HG02642 (cell line): ENCODE measurements at regions not wholly inside any gene's neighbourhood (a gene's known extent, or its start where the extent isn't known, plus 50 kb on each side); places are given as distances from the start of the nearest gene placed in this dataset.
"Not testable (repeated sequence)": the region's sequence is repeated elsewhere in the genome, so short reads cannot be mapped to it uniquely, and the experiment has no call there.

ENCODE experiments used
- ATAC-seq: cut with Tn5 transposase; IDR thresholded peaks from one replicate; pipeline ENCODE4 v1.9.1; 2021; ENCODE audit warnings: mild to moderate bottlenecking; ENCODE audit not compliant: unreplicated experiment, poor library complexity

DNA sequence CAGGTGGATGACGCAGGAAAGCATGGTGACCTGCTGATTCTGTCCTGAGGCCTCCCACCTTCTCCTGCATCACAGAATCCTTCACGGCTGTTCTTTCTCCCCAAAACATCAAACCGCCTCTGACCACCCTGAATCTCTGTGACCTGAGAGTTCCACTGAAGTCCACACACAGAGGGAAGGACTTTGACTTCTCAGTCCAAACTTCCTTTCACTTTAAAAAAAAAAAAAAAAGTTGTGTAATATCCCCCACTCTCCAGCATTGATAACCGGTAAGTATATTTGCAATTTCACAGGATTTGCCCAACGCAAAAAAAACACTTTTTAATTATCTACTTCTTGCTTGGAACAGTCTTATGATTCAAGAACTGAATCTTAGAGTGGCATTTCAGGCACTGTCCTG, 259.5 kb upstream of the IRS2 start:
- ATAC-seq, result no peak

DNA sequence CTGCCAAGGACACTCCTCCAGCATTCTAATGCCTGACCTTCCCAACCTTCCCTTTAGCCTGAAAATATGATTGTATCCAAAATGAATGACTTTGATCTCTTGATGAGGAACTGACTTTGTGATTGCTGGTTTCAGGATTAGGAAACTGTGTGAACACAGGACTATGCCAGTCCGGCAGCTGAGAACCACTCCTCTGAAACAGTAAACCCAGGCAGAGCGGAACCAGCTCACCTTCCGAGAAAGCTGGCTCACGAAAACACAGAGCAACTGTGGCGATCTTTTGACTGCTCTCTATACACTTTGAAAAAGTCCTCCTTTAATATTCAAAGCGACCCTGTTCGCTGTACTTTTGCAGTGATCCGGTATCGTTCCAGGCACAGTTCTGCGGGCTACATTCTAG, 258.8 kb upstream of the IRS2 start:
- no peak for ATAC-seq

DNA sequence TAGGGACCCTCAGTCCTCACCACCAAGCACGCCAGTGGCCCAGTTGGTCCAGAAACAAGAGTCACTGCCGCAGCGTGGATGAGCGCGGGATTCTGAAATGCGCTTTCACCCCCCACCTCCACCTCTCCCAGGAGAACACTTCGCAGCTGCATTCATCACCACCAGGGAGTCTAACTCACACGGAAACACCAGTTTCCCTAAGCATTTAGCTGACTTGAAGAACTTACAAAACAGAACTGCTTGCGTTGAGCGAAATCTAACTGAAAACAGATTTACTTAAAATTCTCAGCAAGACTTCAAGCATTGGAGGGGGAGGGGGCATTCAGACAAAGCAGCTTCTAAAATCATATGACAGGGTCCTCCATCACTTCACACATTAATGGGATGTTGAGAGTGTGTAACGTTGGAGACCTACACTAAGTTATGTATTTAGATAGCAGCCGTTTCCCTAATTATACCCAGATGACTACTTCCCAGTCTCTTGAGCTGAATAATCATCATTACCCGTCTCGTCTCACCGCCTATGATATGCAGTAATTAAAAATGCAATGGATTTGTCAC, 258.2 kb upstream of the IRS2 start:
- ATAC-seq, result no peak

DNA sequence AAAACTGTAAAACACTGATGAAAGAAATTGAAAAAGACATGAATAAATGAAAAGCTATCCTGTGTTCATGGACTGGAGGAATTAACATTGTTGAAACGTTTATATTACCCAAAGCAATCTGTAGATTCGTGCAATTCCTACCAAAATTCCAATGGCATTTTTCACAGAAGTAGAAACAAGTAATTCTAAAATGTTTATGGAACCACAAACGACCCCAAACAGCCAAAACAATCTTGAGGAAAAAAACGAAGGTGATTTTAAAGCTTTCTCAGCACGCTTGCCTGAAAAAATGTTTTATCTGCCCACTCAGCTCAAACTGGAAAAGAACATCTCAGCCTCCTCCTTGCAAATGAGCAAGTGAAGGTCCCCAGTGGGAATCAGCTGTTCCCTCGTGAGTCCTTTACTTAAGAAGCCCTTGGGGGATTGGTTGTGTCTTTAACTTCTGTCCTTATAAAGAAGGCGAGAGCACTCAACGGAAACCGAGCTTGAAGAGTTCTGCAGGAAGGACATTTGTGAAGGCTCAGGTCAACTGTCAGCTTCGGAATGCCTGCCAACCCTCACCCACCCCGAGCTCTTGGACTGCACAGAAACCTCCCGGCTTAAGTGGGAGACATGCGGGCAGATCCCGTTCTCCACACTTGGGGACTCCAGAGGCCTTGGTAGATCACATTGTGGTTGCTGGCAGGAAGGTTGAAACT, 256.0 kb upstream of the IRS2 start:
- no peak for ATAC-seq

DNA sequence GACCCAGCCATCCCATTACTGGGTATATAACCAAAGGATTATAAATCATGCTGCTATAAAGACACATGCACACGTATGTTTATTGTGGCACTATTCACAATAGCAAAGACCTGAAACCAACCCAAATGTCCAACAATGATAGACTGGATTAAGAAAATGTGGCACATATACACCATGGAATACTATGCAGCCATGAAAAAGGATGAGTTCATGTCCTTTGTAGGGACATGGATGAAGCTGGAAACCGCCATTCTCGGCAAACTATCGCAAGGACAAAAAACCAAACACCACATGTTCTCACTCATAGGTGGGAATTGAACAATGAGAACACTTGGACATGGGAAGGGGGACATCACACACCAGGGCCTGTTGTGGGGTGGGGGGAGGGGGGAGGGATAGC, 255.3 kb upstream of the IRS2 start:
- ATAC-seq, result not testable (repeated sequence)

DNA sequence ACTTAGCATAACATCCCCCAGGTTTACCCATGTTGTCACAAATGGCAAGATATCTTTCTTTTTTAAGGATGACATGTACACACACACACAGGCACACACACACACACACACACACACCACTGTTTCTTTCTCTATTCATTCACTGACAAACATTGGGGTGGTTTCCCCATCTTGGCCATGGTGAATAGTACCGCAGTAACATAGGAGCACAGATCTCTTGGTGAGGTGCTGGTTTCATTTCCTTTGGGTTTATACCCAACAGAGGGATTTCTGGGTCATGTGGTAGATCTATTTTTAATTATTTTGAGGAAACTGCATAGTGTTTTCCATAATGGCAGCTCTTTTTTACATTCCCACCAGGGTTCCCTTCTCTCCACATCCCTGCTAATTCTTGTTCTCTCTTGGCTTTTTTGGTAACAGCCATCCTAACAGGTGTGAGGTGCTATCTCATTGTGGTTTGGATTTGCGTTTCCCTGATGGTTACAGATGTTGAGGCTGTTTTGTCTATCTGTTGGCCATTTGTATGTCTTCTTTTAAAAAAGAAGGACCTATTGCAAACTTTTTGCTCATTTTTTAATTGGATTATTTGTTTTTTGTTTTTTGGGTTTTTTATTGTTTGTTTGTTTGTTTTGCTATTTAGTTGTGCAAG, 251.7 kb upstream of the IRS2 start:
- no peak for ATAC-seq

DNA sequence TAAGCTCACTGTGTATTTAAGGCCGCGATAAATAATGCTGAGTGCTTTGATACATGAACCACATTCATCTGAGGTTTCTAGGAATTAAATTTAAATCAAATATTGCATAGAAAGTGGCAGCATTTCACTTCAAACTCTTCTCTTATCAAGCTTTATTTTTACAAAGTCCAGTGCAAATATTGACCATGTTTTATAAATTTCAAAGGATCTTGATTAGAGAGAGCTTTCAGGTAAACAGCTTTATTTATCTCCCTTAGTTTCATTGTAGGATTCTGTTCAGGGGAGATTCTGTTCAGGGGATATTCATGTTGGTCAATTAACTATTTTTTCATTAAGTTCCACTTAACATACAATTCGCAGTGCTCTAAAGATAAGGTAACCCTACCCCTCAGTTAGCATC, 249.7 kb upstream of the IRS2 start:
- no peak for ATAC-seq

DNA sequence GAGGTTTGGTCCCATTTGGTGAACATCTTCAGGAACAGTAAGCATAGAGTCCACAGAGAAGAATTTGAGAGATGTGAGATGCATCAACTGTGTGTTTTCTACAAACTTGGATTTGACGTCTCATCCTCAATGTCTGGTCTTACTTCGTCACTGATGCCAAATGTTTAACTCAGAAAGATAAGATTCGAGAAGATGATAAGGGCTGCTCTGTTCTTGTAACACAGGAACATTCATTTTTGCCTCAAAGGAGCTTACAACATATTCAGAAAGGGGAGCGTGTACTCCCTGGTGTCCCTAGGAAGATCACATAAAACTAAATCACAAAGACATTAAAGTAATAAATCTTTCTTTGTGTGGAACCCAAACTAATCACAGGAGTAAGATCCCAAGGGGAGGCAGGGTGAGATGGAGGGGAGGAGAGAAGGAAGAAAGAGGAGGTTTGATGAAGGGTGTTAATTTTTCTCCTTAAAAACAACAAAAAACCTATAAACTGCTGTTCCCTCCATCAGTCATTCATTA, 247.7 kb upstream of the IRS2 start:
- ATAC-seq, result no peak

DNA sequence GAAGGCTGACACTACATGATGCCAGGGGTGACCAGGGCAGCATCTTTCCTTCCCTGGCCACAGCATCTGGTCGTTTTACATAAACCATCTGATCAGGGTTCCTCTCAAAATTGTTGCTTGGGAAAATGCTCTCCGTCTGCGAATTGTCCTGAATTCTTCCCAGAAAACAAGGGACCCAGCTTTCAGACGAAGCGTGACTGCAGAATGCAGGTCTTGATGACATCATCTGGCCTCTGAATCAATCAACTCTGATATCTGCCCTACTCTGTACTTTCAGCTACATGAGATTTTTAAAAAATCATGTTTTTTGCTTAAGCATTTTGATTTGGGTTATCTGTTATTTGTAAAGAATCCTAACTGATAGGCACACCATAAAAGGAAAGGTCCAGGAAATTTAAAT, 246.6 kb upstream of the IRS2 start:
- no peak for ATAC-seq

DNA sequence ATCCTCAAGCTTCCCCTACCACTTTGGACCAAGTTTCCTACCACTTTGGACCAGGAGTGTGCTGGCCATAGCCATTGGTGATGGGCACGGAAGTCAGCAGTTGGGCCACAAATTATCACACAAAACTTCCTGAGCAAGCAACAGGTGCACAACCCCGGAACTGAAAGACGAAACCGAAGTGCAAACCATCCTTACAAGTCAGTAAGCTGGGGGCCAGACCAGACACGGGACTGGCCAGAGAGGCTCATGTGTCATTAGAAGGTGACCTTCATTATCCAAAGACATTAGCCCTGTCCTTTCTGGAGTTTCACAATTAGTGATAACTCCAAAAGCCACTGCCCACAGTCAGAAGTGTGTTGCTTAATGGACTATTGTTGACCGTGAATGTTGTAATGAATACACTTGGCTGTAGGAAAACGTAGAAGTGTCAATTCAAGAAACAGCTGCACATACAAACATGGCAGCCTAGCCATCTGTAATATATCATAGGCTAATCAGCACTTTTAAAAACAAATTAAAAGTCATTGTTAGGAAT, 244.1 kb upstream of the IRS2 start:
- no peak for ATAC-seq

DNA sequence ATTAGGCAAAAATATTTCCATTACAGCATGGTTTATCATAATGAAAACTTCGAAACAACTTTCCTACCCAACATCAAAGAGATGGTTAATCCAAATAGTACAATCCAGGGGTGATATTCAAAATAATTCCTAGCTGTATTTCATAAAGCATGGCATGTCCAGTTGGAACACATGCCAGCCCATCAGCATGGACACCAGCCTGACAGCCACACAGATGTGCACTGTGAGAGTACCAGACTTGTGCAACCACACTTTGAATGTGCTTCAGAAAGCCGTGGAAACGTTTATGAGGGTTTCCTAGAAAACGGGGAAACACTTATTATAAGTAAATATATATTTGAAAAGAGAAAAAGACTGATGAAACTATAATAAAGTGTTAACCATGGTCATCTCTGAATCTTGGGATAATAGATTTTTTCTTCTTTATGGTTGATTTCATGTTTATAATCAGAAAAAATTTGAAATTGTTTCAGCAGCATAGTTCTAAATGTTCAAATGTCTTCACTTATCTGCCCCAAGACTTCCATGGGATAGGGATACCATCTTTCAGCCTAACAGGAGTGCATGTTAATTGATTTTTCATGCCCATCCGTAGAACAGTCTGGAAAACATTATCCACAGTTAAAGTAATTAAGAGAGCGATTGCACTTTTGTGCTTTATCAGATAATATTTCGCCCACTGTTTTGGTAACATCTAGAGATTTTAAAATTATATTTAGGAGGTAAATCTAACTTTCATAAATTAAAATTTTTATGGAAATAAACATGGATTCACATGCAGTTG, 242.6 kb upstream of the IRS2 start:
- no peak for ATAC-seq

DNA sequence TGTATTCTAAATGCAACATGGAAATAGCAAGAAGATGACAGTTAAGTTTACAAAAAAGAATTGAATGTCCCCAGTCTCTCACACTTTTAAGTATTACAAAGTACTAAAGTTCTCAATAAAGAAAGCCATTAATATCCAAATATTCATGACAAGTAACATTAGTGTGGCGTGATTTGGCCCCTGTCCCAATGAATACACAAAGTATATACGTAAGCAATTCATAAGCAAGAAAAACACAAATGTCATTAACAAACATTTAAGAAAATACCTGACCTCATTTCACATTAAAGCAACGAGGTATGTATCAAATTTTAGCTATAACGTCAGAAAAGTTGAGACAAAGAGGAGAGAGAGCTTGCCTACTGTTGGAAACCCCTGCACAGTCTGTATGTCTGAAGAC, 241.9 kb upstream of the IRS2 start:
- no peak for ATAC-seq

DNA sequence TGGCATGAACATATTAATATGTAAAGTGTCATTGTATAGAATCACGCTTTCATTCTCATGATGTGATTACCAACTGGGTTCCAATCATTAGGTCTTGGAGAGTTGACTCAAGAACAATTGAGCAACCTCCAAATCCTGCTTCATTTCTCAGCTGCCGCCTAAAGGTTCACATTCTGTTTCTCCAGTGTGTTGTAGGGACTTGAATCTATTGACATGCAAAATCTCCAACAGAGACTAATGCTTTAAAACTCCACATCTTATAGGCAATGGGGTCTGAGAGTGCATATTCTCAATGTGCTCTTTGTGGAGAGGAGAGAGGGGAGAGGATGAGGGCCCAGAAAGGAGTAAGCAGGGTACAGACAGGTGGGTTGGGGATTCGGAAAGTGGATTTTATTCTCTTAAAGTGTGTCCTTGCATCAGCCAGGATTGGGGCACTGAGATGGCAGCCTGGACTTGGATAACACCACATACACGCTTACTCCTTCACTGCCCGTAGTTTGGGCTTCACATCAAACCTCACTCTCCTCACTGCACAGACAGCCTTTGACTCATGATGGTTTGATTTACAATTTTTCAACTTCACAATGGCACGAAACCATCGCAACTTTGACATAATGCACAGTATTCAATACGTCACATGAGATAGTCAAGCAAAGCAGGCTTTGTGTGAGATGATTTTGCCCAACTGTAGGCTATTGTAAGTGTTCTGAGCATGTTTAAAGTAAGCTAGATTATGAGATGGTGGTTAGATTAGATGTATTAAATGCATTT, 241.3 kb upstream of the IRS2 start:
- ATAC-seq, result no peak

DNA sequence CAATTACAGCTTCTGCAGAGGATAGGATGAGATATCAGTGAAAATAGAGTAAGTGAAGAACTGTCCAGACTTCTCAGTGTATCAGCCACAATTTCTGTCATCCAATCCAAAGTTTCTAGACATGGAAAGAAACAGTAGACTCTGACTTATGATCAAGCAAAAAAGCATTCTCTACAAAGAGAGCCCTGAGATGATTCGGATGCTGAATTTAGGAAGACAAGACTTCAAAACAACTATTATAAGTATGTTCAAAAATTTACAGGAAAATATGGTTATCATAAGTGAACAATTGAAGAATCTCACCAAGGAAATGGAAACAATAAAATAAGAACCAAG, 238.2 kb upstream of the IRS2 start:
- no peak for ATAC-seq

DNA sequence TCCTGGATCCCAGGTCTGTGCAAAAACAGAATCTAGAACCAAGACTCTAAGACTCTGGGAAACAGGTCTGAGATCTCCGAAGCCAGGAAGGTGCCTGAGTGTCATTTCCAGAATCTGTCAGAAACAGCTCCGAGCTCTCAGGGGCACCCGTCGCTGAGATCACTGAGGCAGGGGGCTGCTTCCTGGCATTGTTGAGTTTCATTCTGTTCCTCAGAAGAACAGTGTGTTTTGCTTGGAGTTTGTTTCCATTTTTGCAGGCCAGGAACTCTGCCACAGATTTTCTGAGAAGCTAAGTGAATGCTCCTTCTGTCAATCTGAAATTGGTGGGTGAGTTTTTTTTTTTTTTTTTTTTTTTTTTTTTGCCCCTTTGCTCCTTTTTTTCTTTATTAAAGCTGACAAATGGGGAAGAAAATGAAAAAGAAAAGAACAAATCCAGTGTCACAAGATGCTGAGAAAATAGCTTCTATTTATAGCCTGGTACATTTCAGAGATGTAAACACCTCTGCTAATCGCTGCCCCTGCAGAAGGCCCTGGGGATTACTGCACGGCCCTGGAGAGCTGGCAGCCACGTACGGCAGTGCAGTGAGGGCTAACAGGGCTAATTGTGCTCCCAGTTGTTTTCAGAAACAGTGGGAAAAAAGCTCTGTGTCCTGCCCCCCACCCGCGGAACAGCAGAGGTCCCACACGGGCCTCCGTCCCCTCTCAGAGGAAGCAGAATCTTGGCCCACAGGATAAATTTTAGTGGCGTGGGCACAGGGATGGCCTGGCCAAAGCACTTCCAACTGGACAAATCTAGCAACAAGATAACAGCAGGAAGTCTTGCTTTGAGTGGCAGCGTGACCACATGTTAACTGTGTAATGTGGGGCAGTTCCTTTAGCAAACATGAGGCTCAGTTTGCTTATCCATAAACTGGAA, 237.6 kb upstream of the IRS2 start:
- no peak for ATAC-seq

DNA sequence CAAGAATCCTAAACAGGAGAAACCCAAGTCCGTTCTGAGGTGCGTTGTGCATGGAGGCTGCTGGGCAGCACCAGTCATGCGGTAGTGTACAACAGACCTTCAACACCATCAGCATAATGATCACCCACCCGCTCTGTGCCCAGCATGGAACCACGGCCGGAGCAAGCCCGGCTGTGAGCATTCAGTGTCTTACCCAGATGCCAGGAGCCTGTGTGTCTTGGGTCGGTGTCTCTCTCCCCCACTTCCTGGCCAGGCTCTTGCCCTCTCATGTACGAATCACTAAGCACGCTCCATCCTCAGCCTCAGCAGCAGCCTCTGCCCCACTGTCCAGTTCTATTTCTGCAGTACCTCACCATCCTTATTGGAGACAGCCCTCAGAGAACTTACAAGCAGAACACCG, 231.6 kb upstream of the IRS2 start:
- no peak for ATAC-seq

DNA sequence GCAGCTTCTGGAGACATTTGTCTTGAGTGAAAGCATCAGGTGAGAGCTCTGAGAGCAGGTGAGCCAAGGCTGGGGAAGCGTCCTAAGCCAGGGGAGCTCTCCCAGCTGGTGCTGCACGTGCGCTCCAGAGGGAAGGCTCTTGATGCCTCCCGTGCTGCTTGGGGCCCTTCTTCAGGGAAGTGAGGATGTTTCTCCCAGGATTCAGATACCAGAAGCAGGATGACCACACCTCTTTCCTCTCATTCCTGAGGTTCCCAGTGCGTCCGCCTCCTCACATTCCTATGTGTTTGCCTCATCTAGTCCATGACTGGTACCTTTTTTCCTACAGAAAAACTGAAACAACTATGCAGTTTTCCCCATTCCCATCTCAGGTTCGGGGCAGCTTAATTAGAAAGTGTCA, 231.0 kb upstream of the IRS2 start:
- no peak for ATAC-seq

DNA sequence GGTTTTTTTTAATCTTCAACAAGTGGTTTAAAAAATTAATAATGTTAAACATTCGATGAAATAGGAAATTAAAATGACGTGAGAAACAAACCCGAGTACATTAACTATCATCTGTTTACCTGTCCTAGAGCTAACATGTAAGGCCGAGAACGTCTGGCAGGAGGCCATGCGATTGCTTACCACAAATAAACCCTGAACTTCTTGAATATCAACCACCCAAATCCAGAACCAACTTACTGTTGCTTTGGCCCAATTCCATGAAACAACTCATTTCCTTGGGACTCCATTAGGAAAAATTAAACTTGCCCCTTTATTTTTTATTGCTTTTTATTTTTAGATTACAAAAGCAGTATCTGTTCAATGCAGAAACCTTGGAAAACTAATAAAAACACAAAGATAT, 228.9 kb upstream of the IRS2 start:
- ATAC-seq, result no peak

DNA sequence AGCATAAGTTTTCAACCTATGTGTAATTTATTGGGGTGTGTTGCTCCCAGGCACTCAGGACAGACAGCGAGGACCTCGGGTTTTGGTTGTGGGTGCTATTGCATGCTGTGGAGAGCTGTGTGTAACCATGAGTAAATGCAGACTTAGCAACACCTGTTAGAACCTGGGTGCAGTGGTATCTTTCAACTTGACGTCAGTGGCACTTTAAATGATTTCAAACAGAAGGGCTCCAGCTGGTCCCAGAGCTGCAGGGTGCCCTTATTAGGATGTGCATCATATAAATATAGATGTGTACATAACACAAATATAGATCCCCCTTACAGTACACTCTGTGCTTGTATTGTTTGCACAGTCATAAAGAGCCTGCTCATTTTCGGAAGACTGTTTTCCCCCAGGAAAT, 228.3 kb upstream of the IRS2 start:
- no peak for ATAC-seq
